ENCODE measurements at regions not wholly inside any gene's neighbourhood (a gene's known extent, or its start where the extent isn't known, plus 50 kb on each side); places are given as distances from the start of the nearest gene placed in this dataset.

- TF ChIP-seq CTCF (IDR thresholded peaks at IDR 0.05) = no peak
- Histone ChIP-seq H3K27ac (peak overlapping the region; percentile 36 to 63), H3K4me1 (ENCODE audit: control insufficient read depth in 1 of 2, low read depth in 2 of 2) (peaks cover 32 to 43% of the 10 kb centered on the region in 2 donors), H3K4me3 (peak overlapping the region; percentile 17), H3K36me3 (no peaks in the 10 kb centered on the region), H3K9me3 (no peaks in the 10 kb centered on the region), H3K27me3 (replicated peaks; ENCODE audit: insufficient read depth) (no peaks in the 10 kb centered on the region)
- DNase-seq (ENCODE audit: low spot score) (no peak), ATAC-seq (ENCODE audit: insufficient number of reproducible peaks, low FRiP score, low read depth) (no peak)
Measured at GRCh38 chr12:92503971-92504593, 198.7 kb upstream of the PLEKHG7 start.

- no peak for ATAC-seq (ENCODE audit: insufficient number of reproducible peaks, low FRiP score, low read depth)
- peaks cover 32 to 43% of the 10 kb centered on the region in 2 donors for H3K4me1 ChIP-seq (ENCODE audit: control insufficient read depth in 1 of 2, low read depth in 2 of 2)
Measured at GRCh38 chr12:92503029-92503931, 199.5 kb upstream of the PLEKHG7 start.

GRCh38 chr12:92502417-92503028 is 200.3 kb upstream of the PLEKHG7 start:
- Histone ChIP-seq H3K4me3 (no peak overlapping the region), H3K4me1 (ENCODE audit: control insufficient read depth in 1 of 2, low read depth in 2 of 2) (peaks cover 32 to 43% of the 10 kb centered on the region in 2 donors), H3K9me3 (no peaks in the 10 kb centered on the region), H3K27ac (peak overlapping the region in 1 of 2 donors; percentile 36), H3K36me3 (no peaks in the 10 kb centered on the region), H3K27me3 (replicated peaks; ENCODE audit: insufficient read depth) (no peaks in the 10 kb centered on the region)
- ATAC-seq (ENCODE audit: insufficient number of reproducible peaks, low FRiP score, low read depth) (no peak), DNase-seq (ENCODE audit: low spot score) (no peak)
- no peak for TF ChIP-seq CTCF (IDR thresholded peaks at IDR 0.05)

More at GRCh38 chr12:92503029-92503931, 199.5 kb upstream of the PLEKHG7 start:
- Histone ChIP-seq H3K27me3 (replicated peaks; ENCODE audit: insufficient read depth) (no peaks in the 10 kb centered on the region), H3K9me3 (no peaks in the 10 kb centered on the region), H3K36me3 (no peaks in the 10 kb centered on the region), H3K4me3 (peak overlapping the region; percentile 17), H3K27ac (peak overlapping the region; percentile 36 to 63)
- no peak for DNase-seq (ENCODE audit: low spot score)
- no peak for TF ChIP-seq CTCF (IDR thresholded peaks at IDR 0.05)

GRCh38 chr12:92496790-92497189 is 206.0 kb upstream of the PLEKHG7 start:
- no peak for ATAC-seq (ENCODE audit: insufficient number of reproducible peaks, low FRiP score, low read depth)
- TF ChIP-seq CTCF (IDR thresholded peaks at IDR 0.05) = no peak
- H3K36me3 ChIP-seq = no peaks in the 10 kb centered on the region
- no peak overlapping the region for H3K4me3 ChIP-seq
- no peak for DNase-seq (ENCODE audit: low spot score)
- no peak overlapping the region for H3K27ac ChIP-seq
- no peaks in the 10 kb centered on the region for H3K27me3 ChIP-seq (replicated peaks; ENCODE audit: insufficient read depth)
- no peaks in the 10 kb centered on the region for H3K9me3 ChIP-seq
- peaks cover 3 to 5% of the 10 kb centered on the region in 2 donors for H3K4me1 ChIP-seq (ENCODE audit: control insufficient read depth in 1 of 2, low read depth in 2 of 2)

GRCh38 chr12:92495108-92495507 is 207.7 kb upstream of the PLEKHG7 start:
- Histone ChIP-seq H3K27ac (no peak overlapping the region), H3K4me1 (ENCODE audit: control insufficient read depth in 1 of 2, low read depth in 2 of 2) (peaks cover 3 to 5% of the 10 kb centered on the region in 2 donors), H3K9me3 (no peaks in the 10 kb centered on the region), H3K27me3 (replicated peaks; ENCODE audit: insufficient read depth) (no peaks in the 10 kb centered on the region), H3K4me3 (no peak overlapping the region), H3K36me3 (no peaks in the 10 kb centered on the region)
- no peak for TF ChIP-seq CTCF (IDR thresholded peaks at IDR 0.05)
- DNase-seq (ENCODE audit: low spot score) (no peak), ATAC-seq (ENCODE audit: insufficient number of reproducible peaks, low FRiP score, low read depth) (no peak)
